ENCODE measurements at regions not wholly inside any gene's neighbourhood (a gene's known extent, or its start where the extent isn't known, plus 50 kb on each side); places are given as distances from the start of the nearest gene placed in this dataset.

DNA sequence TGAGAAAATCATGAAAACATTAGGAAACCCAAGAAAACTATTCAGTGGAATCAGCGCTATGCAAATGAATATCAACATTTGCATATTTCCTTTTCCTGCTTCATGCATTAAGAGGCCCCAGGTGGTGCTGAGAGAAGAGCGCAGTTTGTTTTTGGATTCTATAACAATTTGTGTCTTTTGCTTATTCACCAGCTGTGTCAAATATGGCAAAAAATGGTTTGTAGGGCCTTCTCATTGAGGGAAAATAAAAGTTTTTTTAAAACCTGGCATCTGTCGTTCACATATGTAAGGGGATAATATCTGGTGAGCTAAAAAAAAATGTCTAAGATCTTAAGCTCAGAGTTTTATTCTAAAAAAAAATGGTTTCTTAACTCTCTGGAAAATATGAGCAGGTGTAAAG is 122.5 kb upstream of the ROBO2 start:
- TF ChIP-seq ZNF583 (CRISPR knock-in tag; IDR thresholded peaks at IDR 0.05) (no peak), POLR2A (conservative IDR thresholded peaks at IDR 0.05) (no peak), GATAD2B (IDR thresholded peaks at IDR 0.05; ENCODE audit: borderline replicate concordance) (no peak)

All from K562 (cell line).